HG02571 (cell line): ENCODE measurements at regions not wholly inside any gene's neighbourhood (a gene's known extent, or its start where the extent isn't known, plus 50 kb on each side); places are given as distances from the start of the nearest gene placed in this dataset.
A peak's percentile ranks its signal among the peaks of the same experiment; 100 is the strongest.

ENCODE experiments used
- ATAC-seq: cut with Tn5 transposase; IDR thresholded peaks from one replicate; pipeline ENCODE4 v1.9.1; 2021; ENCODE audit warnings: mild to moderate bottlenecking, moderate library complexity; ENCODE audit not compliant: unreplicated experiment

DNA sequence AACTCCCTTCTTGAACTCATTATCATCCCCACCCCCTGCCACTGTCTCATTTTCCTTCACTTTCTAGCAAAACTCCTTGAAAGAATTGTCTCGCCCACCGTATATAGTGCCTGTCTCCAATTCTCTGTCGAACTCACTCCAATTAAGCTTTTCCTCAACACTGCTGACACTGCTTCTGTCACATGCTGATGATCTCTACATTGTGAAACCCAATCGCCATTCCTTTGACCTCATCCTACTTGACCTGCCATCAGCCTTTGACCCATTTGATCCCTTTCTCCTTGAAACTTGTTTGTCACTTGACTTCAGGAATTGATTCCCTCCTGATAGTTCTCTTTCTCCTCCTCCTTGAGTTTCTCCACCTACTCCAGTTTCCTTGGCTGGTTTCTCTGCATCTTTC lies 54.8 kb downstream of the CCDC71L start:
- ATAC-seq: no peak

DNA sequence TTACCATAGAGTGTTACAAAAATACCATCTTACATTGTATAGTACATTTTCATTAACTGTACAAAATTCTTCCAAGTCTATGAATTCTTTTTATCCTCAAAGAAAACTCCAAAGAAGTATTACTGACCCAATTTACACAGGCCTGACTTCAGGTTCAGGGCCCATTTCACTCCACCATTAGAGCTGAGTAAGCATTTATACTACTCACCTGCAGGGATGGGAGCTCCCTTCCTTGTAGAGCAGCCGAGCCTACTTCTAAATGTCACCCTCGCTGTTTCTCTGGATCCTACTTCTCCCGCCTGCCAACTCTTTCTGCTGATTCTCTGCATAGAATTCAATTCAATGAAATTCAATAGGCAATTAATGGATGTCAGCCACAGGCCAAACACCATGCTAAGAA lies 56.0 kb downstream of the CCDC71L start:
- no peak for ATAC-seq

DNA sequence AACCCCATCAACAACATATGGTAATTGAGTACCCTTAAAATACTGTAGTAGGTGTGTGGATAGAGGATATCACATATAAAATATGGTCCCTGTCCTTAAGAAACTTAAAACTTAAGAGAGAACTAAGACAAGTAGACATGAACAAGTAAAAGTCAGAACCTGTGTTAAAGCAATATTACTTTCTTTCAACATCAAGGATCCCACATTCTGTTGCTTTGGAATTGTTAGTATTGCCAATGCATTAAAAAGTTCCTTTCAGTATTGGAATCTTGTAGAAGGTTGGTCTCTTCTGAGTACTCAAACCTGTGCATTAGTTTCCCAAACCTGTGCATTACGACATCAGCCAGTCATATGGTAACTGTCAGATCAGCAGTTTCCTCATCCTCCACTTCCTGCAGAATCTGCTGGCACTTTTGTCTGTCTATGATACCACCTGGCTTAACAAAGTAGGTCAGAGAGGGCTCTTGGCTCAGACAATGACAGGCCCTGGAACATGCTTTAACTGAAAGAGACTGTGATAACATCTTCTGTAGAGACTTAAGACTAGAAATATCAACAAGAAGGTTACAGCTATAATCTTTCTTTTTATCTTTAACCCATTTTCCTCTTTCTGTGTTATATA lies 56.5 kb downstream of the CCDC71L start:
- no peak for ATAC-seq

DNA sequence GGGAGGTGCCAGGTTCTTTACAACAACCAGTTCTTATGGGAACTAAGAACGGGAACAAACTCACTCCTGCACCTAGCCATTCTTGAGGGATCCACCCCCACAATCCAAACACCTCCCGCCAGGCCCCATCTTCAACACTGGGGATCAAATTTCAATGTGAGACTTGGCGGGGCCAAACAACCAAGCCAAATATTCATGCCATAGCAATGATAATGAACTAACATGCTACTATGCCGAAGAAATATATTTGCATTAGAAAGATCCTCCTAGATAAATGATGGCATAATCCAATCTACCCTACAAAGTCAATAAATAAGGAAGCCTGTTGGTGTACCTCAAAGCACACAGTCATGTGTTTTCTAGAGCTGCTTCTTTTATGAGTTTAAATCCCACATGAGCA lies 57.6 kb downstream of the CCDC71L start:
- ATAC-seq: no peak

DNA sequence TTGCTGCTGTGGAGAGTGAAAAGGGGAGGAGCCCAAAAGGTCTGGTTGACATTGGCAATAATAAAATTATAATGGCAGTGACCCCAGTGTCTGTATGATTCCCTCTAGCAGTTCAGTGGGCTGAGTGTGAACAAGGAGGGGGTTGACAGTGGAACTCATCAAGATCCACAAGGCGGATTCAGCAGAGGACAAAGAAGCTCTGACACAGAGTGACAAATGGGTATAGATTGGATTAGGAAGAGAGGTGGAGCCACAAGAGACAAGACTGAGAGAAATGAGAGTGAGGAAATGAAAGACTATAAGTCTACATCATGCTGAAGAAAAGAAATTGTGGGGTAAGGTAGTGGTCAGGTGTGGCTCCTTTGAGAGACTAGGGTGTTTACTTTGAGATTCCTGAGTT lies 58.9 kb downstream of the CCDC71L start:
- ATAC-seq: no peak

DNA sequence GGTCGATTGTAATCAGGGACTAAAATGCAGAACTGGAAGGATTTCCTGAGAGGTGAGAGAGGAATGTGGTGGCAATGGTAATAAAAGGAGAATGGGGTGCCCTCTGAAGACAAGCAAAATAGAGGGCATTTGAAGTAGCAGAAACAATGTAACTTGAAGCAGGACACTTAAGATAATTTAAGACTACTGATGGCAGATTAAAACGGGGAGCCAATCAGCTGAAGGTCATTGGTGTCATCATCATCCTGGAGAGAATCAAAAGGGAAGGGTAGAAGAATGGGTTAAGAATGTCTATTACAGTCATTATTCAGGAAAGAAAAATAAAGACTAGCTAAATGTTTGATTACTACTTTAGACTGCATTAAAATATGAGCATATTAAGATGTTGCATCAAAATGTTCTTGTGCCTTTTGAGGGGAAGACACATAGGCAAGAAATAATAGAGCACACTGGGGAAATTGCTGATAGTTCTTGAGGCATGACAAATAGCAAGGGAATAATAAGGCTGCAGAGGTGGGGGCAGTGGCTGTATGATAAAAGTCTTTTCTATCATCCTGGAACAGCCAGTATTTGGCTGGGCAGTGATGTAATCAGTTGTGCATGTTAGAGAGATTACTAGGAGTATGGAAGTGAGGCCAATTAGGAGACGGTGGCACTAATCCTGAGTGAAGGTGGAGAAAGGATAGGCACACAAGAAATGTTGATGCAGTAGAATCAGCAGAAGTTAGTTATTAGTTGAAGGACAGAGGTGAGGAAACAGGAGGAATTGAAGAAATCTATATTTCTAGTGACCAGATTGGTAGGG lies 60.2 kb downstream of the CCDC71L start:
- ATAC-seq: no peak

DNA sequence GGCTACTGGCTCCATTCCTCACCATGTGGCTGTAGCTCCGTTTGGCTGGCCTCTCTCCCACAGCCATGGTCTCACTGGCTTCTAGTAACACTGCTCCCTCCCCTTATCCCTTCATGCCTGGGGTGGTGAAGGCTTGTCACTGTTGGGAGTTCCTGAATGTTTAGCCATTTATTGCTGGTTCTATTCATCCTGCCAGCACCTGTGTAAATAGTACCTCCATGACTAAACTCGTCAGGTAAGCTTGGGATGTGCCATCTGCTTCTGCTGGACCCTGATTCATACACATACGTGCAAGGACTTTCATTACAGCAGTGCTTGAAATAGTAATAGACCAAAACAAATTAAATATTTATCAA lies 61.6 kb downstream of the CCDC71L start:
- ATAC-seq: no peak

DNA sequence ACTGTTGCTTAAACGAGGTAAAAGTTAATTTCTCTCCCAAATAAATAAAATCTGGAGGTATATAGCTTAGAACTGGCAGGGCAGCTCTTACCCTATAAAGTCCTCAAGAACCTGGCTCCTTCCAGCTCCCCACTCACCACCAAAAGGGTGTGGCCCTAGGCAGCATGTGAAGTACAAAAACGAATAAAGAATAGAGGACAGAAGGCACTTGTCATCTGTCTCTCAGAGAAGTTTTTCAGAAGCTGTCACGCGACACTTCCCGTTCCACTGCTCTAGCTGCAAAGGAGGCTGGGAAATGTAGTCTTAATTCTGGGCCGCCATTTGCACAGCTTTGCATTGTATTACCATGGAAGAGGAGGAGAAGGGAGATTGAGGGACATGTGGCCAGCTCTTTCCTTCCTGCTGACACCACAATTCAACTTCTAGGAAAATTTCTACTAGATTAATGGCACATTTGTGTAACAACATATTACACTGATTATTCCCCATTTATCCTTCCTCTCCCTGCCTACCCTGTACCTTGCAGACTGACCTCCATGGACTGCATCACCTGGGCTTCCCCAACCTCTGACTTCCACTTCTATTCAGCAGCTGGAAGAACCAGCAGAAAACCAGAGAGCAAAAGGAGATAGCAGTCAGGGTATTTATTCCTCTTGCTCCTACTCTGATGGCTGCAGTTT lies 62.2 kb downstream of the CCDC71L start:
- peak; percentile 98 for ATAC-seq

DNA sequence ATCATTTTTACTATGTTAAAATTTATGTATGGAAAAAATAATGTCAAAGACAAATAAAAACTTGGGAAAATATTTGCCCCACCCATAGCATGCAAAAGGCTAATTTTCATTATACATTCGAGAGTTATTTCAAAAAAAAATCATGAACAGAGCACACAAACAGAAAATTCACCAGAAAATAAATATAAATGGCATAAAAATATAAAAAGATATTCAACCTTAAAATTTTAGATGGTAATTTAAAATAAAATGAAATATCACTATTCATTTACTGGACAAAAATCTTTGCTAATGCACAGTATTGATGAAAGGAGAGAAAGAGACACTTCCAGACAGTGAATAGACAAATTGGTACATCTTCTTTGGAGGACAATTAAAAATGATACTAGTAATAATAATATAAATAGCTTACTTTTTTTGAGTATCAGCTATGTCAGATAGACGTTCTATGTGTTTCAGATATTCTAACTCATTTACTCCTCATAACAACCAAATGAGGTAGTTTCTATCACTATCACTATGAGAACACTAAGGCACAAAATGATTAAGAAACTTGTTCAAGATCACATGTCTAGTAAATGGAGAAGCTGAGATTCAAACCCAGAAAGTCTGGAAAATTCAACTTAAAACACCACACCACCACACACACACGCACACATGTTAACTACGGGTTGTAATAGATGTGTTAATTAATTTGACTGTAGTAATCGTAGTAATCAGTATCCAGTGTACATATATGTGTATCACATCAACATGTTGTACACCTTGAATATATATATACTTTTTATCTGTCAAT lies 63.0 kb downstream of the CCDC71L start:
- ATAC-seq: no peak

DNA sequence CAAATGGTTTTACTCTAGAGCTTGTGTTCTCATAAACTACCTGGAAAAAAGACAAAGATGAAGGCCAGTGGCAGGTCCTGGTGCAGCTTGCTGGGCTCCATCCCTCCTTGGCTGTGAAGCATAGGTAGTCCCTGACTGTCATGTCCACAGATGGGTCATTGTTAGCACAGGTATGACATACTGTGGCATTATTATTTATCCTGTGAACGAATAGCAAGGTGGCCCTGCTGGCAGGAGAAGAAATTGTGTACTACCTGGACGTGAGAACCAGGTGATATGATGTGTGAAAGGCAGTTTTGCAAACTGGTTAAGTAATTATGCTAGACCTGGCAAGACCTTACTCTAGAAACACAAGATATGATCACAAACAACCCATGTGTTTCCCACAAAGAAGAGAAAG lies 63.9 kb downstream of the CCDC71L start:
- ATAC-seq: no peak

DNA sequence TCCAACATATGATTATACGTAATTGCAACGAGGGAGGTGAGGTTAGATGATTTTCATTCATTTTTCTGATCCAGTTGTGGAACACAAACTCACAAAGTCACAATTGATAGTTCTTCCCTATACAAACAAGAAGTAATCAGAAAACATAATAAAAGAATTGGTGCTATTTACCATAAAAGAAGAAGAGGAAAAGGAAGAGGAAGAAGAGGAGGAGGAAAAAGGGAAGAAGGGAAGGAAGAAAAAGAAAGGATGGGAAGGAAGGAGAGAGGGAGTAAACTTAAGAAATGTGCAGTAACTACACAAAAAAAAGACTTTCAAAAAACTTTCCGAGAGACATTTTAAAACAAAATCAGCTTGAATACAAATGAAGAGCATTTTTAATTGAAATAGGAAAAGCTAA lies 65.0 kb downstream of the CCDC71L start:
- ATAC-seq: no peak

DNA sequence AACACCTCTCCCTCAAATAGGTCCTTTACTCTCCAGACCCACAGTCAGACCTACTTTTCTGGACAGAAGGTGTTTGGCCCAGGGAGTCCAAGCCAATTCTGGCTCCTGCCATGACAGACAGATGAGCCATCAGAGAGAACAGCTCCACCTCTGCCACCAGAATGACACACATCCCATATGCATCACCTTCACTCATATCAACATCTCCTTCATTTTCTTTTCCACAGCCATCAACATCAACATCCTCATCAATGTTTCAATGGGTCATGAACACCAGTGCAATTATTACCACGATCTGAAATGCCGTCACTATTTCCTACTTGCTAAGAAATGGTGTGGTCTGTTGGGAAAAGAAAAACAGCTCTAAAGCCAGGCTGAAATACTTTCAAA lies 67.9 kb downstream of the CCDC71L start:
- ATAC-seq: no peak

DNA sequence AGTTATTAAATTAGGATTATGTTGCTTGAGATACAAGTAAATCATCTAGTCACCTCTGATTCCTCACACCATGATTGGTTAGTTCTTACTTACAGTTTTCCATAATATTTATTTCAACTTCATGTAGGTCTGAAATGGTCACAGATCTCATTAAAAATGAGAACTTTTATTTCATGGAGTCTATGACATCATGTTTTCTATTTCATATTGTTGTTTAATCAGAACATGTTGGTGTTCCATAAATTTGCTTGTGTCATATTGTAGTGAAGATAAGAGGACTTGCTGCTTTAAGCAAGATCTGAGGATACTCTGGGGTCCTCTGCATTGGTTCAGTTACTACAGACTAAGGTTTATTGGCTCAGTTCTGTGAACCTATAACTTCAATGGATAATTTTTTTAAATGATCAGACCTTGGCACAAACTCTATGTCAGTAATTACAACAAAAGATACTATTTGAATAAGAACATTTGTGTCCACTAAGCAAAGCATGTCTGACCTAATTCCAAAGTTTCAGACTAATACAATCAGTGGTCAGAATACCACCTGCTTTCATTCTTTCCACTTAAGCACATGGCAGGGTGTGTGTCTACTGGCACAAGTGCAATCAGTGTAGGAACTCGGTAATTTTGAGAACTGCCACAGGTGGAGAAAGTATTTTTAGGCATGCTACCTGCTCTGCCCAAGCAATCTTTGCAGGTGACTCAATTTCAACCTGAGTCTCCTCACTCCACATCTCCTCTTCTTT lies 68.5 kb downstream of the CCDC71L start:
- no peak for ATAC-seq

DNA sequence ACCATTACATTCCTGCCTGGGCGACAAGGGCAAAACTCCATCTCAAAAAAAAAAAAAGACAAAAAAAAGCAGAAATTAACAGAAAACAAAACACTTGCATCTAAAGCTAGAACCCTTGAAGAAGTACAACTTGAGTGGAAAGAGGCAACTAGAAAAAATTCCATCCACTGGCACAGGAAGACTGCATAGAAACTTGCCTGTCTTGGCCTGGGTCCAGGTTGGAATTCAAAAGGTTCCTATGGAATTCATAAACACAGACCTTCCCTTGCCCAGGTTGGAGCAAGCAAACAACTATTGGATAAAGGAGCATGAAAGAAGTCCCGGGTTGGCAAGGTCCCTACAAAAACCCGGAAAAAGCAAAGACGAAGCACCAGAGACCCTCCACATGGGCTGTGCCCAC lies 69.8 kb downstream of the CCDC71L start:
- ATAC-seq: no peak

DNA sequence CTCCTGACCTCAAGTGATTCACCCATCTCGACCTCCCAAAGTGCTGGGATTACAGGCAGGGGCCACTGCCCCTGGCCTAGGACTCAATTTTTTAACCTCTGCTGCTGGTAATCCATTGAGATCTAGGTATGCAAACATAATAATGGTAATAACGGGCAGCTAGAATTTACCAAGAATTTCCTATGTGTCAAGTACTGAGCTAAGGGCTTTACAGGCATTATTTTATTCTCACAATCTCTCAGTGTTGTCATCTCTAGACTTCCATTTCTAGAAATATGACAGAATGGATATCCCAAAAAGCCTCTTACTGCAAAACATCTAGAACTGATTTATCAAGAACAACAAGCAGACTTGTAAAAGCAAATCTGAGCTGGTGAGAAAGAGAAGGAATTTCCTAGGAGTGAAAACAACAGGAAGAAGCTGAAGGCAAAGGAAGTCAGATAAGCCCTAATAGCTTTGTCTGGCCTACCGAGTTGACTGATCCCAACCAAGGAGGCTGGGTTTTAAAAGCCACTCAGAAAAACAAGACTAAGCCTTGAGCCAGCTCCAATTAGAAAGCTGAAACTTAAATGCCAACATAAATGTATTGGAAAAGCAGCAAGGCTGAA lies 70.6 kb downstream of the CCDC71L start:
- ATAC-seq: no peak

DNA sequence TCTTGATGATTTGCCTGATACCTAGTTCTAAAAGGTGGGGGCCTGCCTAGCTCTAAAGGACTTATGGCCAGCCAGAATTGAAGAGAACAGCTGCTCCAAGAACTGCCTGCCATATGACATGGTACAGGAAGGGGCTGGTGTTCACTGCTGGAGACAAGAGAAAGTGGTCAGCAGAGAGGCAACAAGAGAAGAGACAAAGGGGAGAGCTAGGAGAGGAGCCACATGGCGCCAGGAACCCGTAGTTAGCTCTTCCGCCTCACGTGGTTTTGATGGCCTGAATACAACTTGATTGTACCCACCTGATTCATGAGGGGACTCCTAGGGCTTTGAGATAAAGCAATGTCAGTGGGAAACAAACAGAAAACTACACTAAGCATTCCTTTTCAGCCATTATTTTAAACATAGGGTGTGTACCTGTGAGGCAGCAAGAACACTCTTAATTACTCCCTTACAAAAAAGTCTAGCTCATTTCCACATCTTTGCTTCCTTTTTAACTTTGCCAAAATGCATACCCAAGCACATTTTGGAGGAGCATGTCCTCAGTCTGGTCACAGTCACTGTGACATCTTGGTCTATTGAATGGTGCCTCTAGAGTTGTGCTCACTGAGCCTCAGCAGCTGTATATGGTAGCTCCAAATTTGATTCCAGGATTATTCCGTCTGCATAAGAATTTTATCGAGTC lies 71.6 kb downstream of the CCDC71L start:
- ATAC-seq: no peak

DNA sequence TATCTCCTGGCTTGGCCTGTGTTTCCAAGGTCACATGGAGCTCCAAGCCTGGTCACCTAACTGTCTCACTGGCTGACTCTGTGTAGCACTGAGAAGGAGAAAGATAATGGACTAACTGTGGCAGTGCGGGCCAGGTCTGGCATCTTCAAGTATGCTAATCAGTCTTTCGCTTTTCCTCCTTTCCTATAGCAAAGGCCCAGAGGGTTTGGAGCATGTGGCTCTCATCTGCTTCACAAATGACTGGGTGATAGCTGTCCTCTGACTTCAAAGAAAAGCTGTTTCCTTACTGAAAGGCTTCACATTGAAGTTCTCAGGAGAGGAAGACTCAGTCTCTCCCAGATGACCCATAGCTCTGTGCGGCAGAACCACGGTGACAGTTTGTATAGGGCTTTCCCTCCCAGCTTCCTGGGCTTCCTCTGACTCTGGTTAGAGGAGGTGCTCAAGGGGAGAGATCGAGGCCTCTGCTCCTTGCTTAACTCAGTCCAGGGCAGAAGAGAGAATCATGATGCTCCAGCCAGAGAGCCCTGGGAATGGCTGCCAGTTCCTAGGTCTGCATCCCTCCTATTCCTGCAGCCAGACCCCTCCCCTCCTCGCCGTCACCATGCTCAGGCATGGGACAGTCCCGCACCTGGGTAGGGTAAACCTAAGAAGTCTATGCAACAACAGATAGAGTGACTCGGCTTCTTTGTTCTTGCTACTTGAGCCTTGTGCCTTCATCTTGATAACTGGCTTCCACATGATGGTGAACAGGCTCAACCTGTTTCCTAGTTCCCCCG lies 72.3 kb downstream of the CCDC71L start:
- no peak for ATAC-seq

DNA sequence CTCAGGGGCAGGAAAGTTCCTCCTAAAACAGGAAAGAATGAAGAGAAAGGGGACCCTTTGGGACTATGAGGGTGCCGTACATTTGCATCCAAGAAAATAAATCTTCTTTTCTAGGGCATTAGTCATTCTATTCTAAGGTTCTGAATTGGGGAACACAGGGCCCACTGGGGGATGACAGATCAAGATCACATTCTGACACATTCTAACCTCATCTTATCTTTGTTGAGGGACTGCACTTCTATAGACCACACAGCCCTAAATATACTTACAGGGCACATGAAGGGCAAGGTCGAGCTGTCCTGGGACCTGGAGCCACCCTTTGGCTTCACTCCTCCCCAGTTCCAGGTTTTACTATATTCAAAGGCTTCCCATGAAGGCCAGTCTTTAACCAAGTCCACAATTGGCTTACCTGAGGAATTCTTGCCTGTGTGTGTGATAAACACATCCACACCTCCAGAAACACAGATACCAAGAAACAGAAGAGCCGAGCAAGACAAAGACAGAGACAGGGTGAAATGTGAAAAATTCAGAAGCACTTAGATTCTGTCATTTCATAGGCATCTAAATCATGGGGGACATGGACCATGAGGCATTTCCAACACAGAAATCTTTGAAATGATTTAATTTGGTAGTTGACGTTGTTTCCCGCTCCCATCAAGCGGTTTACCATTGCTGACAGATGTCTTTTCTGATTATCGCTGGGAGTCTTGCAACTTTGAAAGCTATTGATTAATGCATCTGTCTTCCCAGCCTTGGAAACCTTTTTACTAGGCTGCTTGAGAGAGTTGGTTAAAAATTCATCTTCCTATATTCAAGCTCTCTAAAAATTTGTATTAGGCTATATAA lies 75.8 kb downstream of the CCDC71L start:
- ATAC-seq: no peak
